Activated CD8-positive, alpha-beta memory T cell treated with anti-CD3 and anti-CD28 coated beads, Interleukin-2, amount 50 U/mL, for 1 hour (primary cell): ENCODE measurements at regions not wholly inside any gene's neighbourhood (a gene's known extent, or its start where the extent isn't known, plus 50 kb on each side); places are given as distances from the start of the nearest gene placed in this dataset.
"Not testable (repeated sequence)": the region's sequence is repeated elsewhere in the genome, so short reads cannot be mapped to it uniquely, and the experiment has no call there.

Source experiments
- DNase-seq: peaks from one replicate; pipeline ENCODE4 v3.0.0-alpha.2; 2020; ENCODE audit errors: extremely low read depth

DNA sequence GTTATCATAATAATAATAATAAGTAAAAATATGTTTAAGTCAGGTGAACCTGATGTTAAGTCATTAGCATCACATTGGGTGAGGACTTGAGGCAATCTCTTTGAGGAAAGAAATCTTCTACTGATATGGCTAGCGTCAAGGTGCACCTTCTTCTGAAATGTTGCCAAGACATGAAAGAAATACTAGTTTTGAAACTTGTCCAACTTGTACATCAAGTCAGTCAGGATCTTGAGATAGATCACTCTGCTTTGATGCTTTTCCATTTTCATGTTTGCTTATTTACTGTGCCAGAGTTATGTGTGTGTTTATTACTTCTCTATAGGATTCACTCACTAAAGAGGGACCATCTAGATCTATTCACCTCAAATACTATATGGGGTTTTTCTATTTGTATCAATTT, 90.0 kb upstream of the USP15 start:
- no peak for DNase-seq

DNA sequence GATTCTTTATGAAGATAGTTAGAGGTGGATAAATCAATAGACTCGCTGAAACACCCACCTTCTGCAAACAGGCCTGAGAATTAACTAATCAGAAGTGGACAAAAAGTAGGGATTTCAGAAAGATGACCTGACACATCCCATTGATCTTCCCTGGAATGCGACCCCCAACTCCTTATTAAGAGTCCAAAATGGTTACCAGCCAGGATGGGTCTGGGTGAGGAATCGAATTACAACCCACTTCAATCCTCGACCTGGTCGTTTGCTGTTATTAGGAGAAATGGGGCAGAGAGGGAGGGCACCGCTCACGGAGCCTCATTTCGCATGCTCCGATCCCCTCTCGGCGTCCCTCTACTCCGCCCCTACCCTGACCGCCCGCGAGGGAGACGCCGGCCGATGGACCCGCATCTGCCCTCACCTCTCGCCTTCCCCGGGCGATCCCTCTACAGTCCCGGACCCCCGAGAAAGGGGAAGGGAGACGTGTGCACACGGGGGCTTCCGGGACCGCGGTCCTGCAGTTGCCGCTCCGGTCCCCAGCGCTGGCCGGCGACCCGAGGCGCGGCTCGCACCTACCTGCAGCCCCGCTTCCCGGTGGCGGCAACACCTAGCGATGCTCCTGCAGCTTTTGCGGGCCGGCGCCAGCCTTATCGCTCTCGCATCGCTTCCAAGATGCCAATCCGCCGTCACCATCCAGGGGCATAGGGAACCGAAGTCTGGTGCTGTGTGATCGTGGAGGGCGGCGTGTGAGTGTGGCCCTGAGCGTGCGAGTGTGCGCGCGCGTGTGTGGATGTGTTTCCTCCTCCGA, 69.3 kb upstream of the USP15 start:
- DNase-seq, result no peak

DNA sequence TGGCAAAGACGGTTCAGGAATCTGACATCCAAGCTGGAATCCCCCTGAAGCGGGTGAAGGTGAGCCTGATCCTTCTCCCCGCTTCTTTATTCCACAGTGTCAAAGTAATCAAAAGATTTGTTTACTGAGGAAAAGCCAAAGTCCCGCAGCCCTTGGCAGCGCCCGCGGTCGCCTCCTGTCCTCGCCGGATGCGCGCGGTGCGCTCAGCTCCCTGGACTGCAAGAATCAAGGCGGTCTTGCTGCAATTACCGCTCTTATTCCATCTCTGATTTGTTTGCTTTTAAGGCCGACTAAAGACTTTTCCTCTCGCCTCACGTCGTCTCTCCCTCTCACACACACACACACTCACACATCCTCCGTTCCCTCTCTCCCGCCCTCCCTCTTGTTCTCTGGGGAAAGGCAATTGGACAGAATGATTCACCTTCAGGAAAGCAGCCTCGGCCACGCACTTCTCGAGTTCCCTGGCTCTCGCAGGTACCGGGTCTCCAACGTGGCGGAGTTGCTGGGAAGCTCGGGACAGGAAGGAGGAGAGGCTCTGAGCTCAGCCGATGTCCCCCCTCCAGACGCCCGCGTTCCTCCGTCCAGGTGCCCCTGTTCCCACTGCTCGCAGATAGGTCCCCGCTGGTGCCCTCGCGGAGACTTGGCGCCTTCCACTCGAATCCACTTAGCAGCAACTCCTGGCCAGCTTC, 68.6 kb upstream of the USP15 start:
- DNase-seq, result no peak

DNA sequence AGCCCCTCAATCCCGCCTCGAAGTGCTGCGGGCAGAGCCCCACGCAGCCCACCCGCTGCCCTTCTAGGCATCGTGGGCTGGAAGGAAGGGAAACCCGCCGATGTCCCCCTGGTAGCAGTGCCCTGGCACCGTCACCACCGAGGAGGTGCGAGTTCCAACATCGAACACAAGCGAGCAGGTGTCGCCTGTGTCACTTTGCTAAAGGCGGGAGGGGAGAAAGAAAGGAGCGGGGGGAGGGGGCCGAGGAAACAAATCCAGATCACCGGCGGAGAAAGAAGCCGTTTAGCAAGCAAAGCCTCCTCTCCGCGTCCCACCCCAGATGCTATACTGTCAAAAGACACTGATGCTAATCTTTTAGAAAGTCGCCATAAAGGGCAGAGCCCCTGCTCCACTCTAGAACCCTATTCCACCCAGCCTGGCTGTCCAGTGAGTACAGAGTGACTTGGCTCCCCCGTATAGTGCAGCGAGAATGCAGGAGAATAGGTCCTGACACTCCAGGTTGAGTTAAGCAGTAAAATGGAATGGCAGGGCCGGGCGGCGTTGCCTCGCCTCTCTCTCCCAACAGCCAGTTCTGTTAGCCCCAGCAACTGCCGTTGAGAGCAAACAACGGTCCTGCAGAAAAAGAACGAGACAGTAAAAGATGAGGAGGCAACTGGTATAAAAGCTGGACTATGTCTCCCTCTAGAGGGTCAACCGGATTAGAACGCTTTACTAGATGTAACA, 67.9 kb upstream of the USP15 start:
- peak; percentile 21 for DNase-seq

DNA sequence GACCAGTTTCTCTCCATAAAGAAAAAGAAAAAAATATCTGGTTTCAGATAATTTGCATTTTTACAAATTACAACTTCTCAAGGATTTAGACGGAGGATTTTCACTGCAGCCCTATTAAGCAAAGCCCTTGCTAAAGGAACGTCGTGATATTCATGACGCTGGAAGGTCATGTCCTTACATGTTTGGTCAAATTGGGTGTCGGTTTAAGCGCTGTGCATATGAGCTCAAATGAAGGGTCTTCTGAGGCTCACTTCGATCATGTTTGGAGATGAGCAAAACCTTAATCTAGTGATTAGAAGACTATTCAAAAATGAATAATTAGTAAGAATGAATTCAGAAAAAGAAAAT, 67.3 kb upstream of the USP15 start:
- no peak for DNase-seq

DNA sequence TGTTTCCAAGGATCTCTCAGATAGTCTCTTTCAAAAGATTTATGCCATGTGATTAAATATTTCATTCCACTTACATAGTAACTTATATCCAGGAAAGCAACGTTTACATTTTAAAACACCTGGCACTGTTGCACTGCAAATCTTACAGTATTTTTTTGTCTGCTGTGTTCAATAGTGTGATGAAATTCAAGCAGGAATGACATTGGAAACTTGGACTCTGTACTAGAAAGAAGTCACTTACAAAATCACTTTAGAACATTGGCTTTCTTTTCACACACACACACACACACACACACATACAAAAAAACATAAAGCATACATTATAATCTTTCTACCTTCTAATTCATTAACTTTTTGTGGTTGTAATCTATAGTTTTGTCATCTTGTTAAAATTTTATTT, 66.2 kb upstream of the USP15 start:
- no peak for DNase-seq

DNA sequence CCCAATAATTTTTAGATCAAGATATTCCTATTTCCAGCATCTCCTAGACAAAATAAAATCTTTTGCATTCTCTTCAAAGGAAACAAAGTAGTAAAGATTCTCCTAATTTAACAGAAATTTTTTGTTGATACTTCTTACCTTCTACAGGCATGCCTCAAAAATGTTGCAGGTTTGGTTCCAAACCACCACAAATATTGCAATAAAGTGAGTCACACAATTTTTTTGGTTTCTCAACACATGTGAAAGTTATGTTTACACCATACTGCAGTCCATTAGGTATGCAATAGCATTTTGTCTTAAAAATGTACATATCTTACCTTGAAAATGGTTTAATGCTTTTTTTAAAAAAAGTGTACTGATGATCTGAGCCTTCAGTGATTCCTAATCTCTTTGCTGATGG, 65.6 kb upstream of the USP15 start:
- no peak for DNase-seq

DNA sequence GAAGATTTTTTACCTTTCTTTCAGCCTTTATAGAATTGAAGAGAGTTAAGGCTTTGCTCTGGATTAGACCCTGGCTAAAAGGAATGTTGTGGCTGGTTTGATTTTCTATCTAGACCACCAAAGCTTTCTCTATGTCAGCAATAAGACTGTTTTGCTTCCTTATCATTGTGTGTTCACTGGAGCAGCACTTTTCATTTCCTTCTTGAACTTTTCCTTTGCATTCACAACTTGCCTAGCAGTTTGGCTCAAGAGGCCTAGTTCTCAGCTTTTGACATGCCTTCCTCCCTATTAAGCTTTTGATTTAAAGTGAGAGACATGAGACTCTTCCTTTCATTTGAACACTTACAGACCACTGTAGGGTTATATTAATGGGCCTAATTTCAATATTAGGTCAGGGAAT, 64.1 kb upstream of the USP15 start:
- no peak for DNase-seq

DNA sequence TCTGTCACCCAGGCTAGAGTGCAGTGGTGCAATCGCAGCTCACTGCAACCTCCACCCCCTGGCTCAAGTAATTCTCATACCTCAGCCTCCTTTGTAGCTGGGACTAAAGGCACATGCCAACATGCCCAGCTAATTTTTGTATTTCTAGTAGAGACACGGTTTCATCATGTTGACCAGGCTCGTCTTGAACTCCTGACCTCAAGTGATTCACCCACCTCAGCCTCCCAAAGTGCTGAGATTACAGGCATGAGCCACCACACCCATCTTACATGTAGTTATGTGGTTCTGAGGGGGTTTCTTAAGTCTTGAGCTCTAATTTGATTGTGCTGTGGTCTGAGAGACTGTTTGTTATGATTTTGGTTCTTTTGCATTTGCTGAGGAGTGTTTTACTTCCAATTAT, 57.3 kb upstream of the USP15 start:
- not testable (repeated sequence) for DNase-seq

DNA sequence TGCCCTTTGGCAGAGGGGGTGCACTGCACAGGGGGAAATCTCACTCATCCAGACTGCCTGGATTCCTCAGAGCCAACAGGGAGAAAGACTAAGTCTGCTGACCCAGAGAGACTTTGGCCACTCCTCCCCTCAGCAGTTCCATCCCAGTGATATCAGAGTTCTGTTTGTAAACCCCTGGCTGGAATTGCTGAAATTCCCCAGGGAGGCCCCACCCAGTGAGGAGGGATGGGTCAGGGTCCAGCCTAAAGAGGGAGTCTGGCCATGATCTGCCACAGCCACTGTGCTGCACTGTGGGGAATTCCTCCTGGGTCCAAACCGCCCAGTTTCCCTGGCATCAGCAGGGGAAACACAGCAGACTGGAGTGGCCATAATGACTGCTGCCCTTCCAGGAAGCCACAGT, 54.9 kb upstream of the USP15 start:
- no peak for DNase-seq

DNA sequence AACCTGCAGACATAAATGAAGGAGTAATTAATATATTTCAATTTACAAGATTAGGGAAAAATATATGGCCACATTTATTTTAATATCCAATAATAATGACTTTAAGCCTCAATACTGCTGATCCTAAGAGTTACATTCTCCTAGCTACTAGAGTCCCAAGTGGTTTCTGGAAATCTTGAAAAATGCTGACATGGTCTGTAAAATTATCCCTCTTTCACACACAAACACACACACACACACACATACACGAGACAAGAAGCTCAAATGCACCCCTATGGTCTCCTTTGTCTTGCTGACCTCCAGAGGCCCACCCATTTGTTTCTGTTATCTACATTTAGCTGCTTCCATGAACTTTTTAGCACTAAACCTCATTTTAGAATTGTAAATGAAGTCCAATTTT, 53.0 kb upstream of the USP15 start:
- no peak for DNase-seq
